PFSK-1 (cell line): ENCODE measurements at regions not wholly inside any gene's neighbourhood (a gene's known extent, or its start where the extent isn't known, plus 50 kb on each side); places are given as distances from the start of the nearest gene placed in this dataset.

Source experiments
- FOXP2 ChIP-seq: optimal IDR thresholded peaks from 2 replicates; pipeline ENCODE3; 2011; ENCODE audit warnings: borderline replicate concordance, control low read depth, inconsistent platforms; ENCODE audit not compliant: insufficient read depth; ENCODE audit errors: extremely low read length, extremely low read depth
- POLR2AphosphoS5 ChIP-seq: IDR thresholded peaks from 2 replicates; pipeline ENCODE4 v1.6.1; 2012; ENCODE audit warnings: low read depth, mild to moderate bottlenecking, control low read depth, low read length, moderate library complexity
- SIN3A ChIP-seq: IDR thresholded peaks from 2 replicates; pipeline ENCODE4 v1.6.1; 2012; ENCODE audit warnings: mild to moderate bottlenecking, low read length, moderate library complexity, borderline replicate concordance; ENCODE audit not compliant: insufficient read depth
- TAF1 ChIP-seq: IDR thresholded peaks from 2 replicates; pipeline ENCODE4 v1.6.1; 2012; ENCODE audit warnings: low read length, control low read depth, borderline replicate concordance; ENCODE audit not compliant: insufficient read depth
- TF ChIP-seq, protein P1 (sequence below), 2 experiments: IDR thresholded peaks; 2 replicates each; pipeline versions ENCODE4 v1.6.1 to v1.8.0; 2011 to 2012; ENCODE audit warnings: low read depth in 2 of 2, low read length in 2 of 2, control low read depth in 1 of 2, inconsistent platforms in 1 of 2, mild to moderate bottlenecking in 1 of 2, moderate library complexity in 1 of 2; ENCODE audit not compliant: insufficient read depth in 1 of 2

- TF ChIP-seq POLR2AphosphoS5, result no peak
- no peak for TF ChIP-seq FOXP2
- TF ChIP-seq SIN3A, result no peak
- TF ChIP-seq TAF1, result no peak
- TF ChIP-seq, protein P1, sequence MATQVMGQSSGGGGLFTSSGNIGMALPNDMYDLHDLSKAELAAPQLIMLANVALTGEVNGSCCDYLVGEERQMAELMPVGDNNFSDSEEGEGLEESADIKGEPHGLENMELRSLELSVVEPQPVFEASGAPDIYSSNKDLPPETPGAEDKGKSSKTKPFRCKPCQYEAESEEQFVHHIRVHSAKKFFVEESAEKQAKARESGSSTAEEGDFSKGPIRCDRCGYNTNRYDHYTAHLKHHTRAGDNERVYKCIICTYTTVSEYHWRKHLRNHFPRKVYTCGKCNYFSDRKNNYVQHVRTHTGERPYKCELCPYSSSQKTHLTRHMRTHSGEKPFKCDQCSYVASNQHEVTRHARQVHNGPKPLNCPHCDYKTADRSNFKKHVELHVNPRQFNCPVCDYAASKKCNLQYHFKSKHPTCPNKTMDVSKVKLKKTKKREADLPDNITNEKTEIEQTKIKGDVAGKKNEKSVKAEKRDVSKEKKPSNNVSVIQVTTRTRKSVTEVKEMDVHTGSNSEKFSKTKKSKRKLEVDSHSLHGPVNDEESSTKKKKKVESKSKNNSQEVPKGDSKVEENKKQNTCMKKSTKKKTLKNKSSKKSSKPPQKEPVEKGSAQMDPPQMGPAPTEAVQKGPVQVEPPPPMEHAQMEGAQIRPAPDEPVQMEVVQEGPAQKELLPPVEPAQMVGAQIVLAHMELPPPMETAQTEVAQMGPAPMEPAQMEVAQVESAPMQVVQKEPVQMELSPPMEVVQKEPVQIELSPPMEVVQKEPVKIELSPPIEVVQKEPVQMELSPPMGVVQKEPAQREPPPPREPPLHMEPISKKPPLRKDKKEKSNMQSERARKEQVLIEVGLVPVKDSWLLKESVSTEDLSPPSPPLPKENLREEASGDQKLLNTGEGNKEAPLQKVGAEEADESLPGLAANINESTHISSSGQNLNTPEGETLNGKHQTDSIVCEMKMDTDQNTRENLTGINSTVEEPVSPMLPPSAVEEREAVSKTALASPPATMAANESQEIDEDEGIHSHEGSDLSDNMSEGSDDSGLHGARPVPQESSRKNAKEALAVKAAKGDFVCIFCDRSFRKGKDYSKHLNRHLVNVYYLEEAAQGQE (IDR thresholded peaks at IDR 0.05; ENCODE audit: insufficient read depth in 1 of 2, low read depth in 2 of 2, low read length in 2 of 2), result no peak
Observed at GRCh38 chr12:113673458-113674238, 202.0 kb upstream of the LHX5 start.

GRCh38 chr12:113670742-113671141 is 199.1 kb upstream of the LHX5 start:
- TF ChIP-seq, protein P1 (IDR thresholded peaks at IDR 0.05; ENCODE audit: insufficient read depth in 1 of 2, low read depth in 2 of 2, low read length in 2 of 2), result no peak
- no peak for TF ChIP-seq POLR2AphosphoS5
- no peak for TF ChIP-seq SIN3A

DNA sequence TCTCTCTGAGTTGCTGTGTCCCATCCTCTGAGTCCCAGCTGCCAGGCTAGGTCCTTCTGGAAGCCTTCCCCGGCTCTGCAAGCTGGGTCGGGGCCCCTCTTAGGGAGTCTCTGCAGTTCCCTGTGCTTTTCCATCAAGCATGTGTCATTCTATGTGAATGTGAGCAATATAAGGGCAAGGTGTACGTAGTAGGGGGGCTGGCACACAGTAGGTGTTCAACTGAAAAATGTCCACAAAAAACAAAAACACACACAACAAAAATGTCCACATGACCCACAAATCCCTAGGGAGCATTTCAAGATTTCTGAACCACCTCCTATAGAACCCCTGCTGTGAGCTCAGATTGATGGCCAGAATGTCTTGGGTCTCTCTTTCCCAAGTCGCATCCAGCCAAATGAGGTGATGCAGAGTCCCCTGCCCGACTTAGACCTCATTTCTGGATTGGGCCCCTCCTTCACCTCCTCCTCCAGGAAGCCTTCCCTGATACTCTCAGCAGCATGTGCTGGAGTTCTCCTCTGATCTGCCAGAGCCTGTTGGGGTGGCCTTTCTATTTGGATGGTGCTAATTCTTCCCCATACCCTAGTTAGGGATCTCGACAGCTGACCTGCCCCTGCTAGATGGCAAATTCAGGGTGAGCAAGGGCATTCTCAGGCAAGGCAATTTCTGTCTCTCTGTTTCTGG is 196.1 kb upstream of the LHX5 start:
- TF ChIP-seq, protein P1 (IDR thresholded peaks at IDR 0.05; ENCODE audit: insufficient read depth in 1 of 2, low read depth in 2 of 2, low read length in 2 of 2), result no peak
- TF ChIP-seq POLR2AphosphoS5, result no peak

DNA sequence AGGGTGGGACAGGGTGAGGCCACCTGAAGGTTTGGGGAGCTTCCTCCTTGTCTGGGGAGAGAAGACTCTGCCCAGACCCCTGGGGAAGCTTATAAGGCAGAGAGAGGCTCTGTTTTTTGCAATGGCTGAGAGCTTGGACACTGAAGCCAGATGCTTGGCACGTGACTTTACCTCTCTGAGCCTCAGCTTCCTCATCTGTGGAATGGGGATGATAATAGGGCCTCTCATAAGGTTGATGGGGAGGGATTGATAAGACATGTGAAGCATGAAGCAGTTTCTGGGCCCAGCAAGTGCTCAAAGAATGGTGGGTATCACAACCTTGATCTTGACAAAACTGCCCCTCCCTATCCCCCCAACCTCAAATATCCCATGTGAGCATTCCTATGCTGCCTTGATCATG is 195.4 kb upstream of the LHX5 start:
- TF ChIP-seq FOXP2 (no peak), POLR2AphosphoS5 (no peak), TAF1 (no peak), SIN3A (no peak)
- TF ChIP-seq, protein P1 (IDR thresholded peaks at IDR 0.05; ENCODE audit: insufficient read depth in 1 of 2, low read depth in 2 of 2, low read length in 2 of 2), result no peak

GRCh38 chr12:113666223-113666622 is 194.6 kb upstream of the LHX5 start:
- TF ChIP-seq POLR2AphosphoS5 (no peak), SIN3A (no peak), FOXP2 (no peak), TAF1 (no peak)
- TF ChIP-seq, protein P1 (IDR thresholded peaks at IDR 0.05; ENCODE audit: insufficient read depth in 1 of 2, low read depth in 2 of 2, low read length in 2 of 2), result no peak
